Upper lobe of right lung (tissue), 1 donor: ENCODE measurements at regions not wholly inside any gene's neighbourhood (a gene's known extent, or its start where the extent isn't known, plus 50 kb on each side); places are given as distances from the start of the nearest gene placed in this dataset.
"Not testable (repeated sequence)": the region's sequence is repeated elsewhere in the genome, so short reads cannot be mapped to it uniquely, and the experiment has no call there.

ENCODE experiments used
- ATAC-seq: fragments of 200-7000 bp; cut with Tn5 transposase; one replicate; pipeline ENCODE4 v1.9.1; 2020; ENCODE audit warnings: mild to moderate bottlenecking, moderate library complexity
- DNase-seq: peaks from one replicate; pipeline ENCODE4 v3.0.0-alpha.2; 2020
- H3K27ac ChIP-seq: fragments of 200-600 bp; one replicate; pipeline ENCODE4 v1.8.0; 2022
- H3K27me3 ChIP-seq: fragments of 200-600 bp; one replicate; pipeline ENCODE4 v1.8.0; 2022; ENCODE audit warnings: mild to moderate bottlenecking
- H3K36me3 ChIP-seq: fragments of 200-600 bp; one replicate; pipeline ENCODE4 v1.8.0; 2022
- H3K4me1 ChIP-seq: fragments of 200-600 bp; one replicate; pipeline ENCODE4 v1.8.0; 2022
- H3K4me3 ChIP-seq: fragments of 200-600 bp; one replicate; pipeline ENCODE4 v1.8.0; 2022; ENCODE audit warnings: mild to moderate bottlenecking
- H3K9me3 ChIP-seq: fragments of 200-600 bp; one replicate; pipeline ENCODE4 v1.8.0; 2022
- CTCF ChIP-seq: fragments of 200-600 bp; IDR thresholded peaks from one replicate; pipeline ENCODE4 v1.8.0; 2022; ENCODE audit warnings: antibody characterized with exemption
- intact Hi-C: fragments of 100-400 bp; cut with DNase I; formaldehyde crosslinking; loops from one replicate; pipeline ENCODE4 v1.11.0; 2022
- donor health status: DM: no; HTN: yes; CAD: no; lungs with severe emphysema.

DNA sequence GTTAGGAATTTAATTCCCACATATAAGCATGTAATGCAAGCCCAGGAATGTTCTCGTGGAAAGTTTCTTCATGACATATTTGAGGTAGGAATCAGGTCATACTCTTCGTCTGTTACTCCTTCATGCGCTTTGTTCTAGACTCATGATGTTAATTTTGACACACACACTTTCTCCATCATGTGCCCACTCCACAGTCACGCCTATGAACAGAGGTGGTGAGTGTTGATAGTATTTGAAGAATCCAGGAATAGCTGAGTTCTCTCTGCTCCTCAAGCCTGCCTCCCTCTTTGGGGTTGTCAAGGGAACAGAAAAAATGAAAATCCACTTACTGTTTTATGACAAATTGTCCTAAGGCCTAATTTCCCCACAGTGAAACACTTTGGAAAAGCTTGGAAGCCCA is 117.3 kb upstream of the SERPINE2 start:
- Histone ChIP-seq H3K9me3 (no peaks in the 10 kb centered on the region), H3K36me3 (no peaks in the 10 kb centered on the region), H3K27ac (no peak overlapping the region), H3K27me3 (no peaks in the 10 kb centered on the region), H3K4me3 (no peak overlapping the region), H3K4me1 (no peaks in the 10 kb centered on the region)
- ATAC-seq, result no peak
- intact Hi-C loops, result no loop called here
- DNase-seq, result no peak
- TF ChIP-seq CTCF, result no peak

DNA sequence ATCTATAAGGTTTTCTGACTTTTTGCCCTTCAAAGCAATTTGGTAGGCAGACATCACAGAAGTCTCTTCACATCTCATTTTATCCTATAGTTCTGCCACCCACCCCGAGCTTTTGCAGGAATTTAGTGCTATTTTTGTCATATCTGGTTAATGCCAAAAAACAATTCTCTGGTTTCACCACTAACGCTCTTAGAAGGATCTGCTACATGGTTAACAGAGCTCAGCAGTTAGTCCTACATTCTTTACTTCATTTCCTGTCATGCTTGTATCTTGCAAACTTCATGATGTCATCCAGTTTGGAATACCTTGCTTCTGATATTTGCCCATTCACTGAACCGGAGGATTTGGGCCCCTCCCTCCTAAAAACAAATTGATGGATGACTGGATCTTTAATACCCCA is 116.8 kb upstream of the SERPINE2 start:
- H3K27ac ChIP-seq, result no peak overlapping the region
- no peak for TF ChIP-seq CTCF
- H3K4me1 ChIP-seq, result no peaks in the 10 kb centered on the region
- H3K4me3 ChIP-seq, result no peak overlapping the region
- H3K27me3 ChIP-seq, result no peaks in the 10 kb centered on the region
- H3K9me3 ChIP-seq, result no peaks in the 10 kb centered on the region
- DNase-seq, result no peak
- intact Hi-C loops, result no loop called here
- no peak for ATAC-seq
- no peaks in the 10 kb centered on the region for H3K36me3 ChIP-seq

DNA sequence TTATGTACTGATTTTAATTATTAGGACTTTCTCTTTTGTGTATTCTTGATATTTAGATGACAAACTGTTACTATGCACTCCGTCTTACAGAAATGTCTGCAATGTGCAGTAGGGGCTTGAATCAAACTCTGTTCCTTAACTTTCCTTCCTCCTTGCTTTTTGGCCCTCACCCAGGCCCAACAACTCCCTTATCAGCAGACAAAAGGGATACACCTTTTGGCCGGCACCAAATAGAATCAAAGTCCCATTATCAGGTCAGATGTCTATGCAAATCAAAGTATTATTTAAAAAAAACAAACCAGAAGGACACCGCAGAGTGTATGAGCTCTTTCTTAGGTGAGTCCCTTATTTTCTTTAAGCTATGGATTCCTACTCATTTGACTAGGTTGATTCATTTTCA is 116.3 kb upstream of the SERPINE2 start:
- H3K9me3 ChIP-seq, result no peaks in the 10 kb centered on the region
- intact Hi-C loops, result no loop called here
- no peak for TF ChIP-seq CTCF
- H3K4me3 ChIP-seq, result no peak overlapping the region
- ATAC-seq (no peak), DNase-seq (no peak)
- H3K36me3 ChIP-seq, result no peaks in the 10 kb centered on the region
- H3K27ac ChIP-seq, result no peak overlapping the region
- H3K27me3 ChIP-seq, result no peaks in the 10 kb centered on the region
- no peaks in the 10 kb centered on the region for H3K4me1 ChIP-seq

- intact Hi-C loops, result no loop called here
- H3K36me3 ChIP-seq, result no peaks in the 10 kb centered on the region
- H3K4me1 ChIP-seq, result no peaks in the 10 kb centered on the region
- DNase-seq, result no peak
- H3K27me3 ChIP-seq, result no peaks in the 10 kb centered on the region
- H3K9me3 ChIP-seq, result no peaks in the 10 kb centered on the region
- ATAC-seq, result no peak
- no peak overlapping the region for H3K27ac ChIP-seq
- H3K4me3 ChIP-seq, result no peak overlapping the region
- no peak for TF ChIP-seq CTCF
Observed at GRCh38 chr2:224151680-224152310, 112.7 kb upstream of the SERPINE2 start.

DNA sequence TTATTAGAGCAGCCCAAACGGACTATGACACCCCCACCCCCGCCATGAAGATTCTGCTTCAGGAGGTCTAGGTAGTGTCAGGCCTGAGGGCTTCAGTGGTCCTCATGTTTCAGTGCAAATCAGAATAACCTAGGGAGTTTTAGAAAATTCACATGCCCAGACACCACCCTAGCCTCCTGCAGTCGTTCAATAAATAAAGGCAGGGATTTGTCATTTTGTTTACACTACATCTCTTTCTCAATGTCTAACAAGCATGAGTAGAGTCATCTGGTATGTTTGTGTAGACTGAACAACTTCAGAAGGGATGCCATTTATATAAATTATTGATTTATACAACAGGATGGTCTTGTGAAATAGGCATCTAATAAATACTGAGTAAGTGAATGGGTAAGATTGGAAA is 112.1 kb upstream of the SERPINE2 start:
- Histone ChIP-seq H3K36me3 (no peaks in the 10 kb centered on the region), H3K27me3 (no peaks in the 10 kb centered on the region), H3K4me1 (no peaks in the 10 kb centered on the region), H3K27ac (no peak overlapping the region), H3K9me3 (no peaks in the 10 kb centered on the region), H3K4me3 (no peak overlapping the region)
- intact Hi-C loops, result no loop called here
- ATAC-seq (no peak), DNase-seq (no peak)
- TF ChIP-seq CTCF, result no peak

DNA sequence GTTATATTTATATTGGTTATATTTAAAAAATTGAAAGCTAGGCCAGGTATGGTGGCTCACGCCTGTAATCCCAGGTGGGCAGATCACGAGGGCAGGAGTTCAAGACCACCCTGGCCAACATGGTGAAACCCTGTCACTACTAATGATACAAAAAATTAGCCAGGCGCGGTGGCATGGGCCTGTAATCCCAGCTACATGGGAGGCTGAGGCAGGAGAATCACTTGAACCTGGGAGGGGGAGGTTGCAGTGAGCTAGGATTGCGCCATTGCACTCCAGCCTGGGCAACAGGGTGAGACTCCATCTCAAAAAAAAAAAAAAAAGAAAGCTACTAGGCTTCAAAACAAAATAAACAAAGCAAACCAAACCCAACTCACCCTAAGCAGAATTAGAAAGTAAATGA is 109.0 kb upstream of the SERPINE2 start:
- H3K9me3 ChIP-seq, H3K4me3 ChIP-seq, H3K27me3 ChIP-seq, ATAC-seq, H3K27ac ChIP-seq, H3K4me1 ChIP-seq, intact Hi-C loops, DNase-seq, H3K36me3 ChIP-seq: not testable (repeated sequence)
